ENCODE measurements at regions not wholly inside any gene's neighbourhood (a gene's known extent, or its start where the extent isn't known, plus 50 kb on each side); places are given as distances from the start of the nearest gene placed in this dataset.

DNA sequence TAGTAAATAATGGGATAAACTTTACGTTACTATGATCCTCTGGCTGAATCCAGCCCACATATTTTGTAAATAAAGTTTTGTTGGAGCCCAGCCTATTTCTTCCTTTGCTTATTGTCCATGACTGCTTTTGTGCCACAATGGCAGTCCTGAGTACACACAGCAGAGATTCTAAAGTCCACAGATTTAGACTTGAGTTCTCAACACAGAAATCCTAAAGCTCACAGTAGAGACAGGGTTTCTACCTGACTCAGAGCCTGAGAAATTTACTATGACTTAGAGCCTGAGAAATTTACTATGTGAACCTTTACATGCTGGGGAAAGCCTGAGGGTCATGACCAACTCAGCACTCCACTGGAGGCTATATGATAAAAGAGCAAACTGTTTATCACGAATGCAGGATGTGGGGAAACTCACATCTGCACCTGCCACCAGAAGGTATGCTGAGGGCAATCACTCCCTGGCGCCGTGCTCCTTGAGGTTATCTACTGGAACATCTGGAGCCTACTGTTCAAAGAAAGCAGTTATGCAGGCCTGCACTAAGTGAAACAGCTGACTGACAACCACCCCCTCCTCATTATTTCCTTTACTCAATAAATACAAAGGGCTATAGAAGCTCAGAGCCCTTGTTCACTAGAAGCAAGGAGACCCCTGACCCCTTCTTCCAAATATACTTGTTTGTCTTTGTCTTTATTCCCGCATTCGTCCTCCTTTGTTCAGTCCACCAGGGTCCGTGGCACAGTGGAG lies 52.6 kb upstream of the BICD1 start:
- DNase-seq (ENCODE audit: low read depth) = no peak
- no peak overlapping the region for H3K4me3 ChIP-seq (ENCODE audit: low read depth, low read length)
- TF ChIP-seq, protein P1, sequence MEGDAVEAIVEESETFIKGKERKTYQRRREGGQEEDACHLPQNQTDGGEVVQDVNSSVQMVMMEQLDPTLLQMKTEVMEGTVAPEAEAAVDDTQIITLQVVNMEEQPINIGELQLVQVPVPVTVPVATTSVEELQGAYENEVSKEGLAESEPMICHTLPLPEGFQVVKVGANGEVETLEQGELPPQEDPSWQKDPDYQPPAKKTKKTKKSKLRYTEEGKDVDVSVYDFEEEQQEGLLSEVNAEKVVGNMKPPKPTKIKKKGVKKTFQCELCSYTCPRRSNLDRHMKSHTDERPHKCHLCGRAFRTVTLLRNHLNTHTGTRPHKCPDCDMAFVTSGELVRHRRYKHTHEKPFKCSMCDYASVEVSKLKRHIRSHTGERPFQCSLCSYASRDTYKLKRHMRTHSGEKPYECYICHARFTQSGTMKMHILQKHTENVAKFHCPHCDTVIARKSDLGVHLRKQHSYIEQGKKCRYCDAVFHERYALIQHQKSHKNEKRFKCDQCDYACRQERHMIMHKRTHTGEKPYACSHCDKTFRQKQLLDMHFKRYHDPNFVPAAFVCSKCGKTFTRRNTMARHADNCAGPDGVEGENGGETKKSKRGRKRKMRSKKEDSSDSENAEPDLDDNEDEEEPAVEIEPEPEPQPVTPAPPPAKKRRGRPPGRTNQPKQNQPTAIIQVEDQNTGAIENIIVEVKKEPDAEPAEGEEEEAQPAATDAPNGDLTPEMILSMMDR (IDR thresholded peaks at IDR 0.05; ENCODE audit: low read depth, low read length, missing control alignments) = no peak

Measured in GM12864 (cell line).